Testis (tissue), 2 donors: ENCODE measurements at regions not wholly inside any gene's neighbourhood (a gene's known extent, or its start where the extent isn't known, plus 50 kb on each side); places are given as distances from the start of the nearest gene placed in this dataset.

Source experiments
- POLR2A ChIP-seq: fragments of 450-650 bp; IDR thresholded peaks from one replicate; pipeline ENCODE4 v1.6.1; 2017; ENCODE audit warnings: antibody characterized with exemption, mild to moderate bottlenecking, moderate library complexity
- TF ChIP-seq, protein P1 (sequence below), 3 experiments: fragments of 450-650 bp in 2 of 3; fragments of 200-600 bp in 1 of 3; sonication (generic) in 1 of 3; IDR thresholded peaks; one replicate each; pipeline ENCODE4 v1.5.1; 2016 to 2019; ENCODE audit warnings: antibody characterized with exemption in 3 of 3, mild to moderate bottlenecking in 2 of 3, moderate library complexity in 1 of 3

DNA sequence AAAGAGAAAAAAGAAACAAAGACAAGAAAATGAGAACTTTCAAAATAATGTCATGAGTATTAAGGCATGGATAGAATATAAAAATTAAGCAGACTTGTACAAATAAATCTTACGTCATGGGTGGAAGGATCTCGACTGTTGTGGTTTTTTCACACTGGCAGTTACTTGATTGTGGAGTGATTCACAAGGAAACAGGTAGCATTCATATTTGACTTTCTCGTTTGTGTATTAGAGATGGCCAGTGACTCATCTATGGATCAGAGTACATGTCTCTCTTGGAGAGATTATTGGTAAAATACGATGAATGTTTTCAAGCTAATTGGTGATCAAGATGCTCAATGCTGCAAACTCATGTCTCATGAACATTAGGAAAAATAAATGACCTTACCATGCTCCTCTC is 564.3 kb downstream of the GATA3 start:
- TF ChIP-seq, protein P1, sequence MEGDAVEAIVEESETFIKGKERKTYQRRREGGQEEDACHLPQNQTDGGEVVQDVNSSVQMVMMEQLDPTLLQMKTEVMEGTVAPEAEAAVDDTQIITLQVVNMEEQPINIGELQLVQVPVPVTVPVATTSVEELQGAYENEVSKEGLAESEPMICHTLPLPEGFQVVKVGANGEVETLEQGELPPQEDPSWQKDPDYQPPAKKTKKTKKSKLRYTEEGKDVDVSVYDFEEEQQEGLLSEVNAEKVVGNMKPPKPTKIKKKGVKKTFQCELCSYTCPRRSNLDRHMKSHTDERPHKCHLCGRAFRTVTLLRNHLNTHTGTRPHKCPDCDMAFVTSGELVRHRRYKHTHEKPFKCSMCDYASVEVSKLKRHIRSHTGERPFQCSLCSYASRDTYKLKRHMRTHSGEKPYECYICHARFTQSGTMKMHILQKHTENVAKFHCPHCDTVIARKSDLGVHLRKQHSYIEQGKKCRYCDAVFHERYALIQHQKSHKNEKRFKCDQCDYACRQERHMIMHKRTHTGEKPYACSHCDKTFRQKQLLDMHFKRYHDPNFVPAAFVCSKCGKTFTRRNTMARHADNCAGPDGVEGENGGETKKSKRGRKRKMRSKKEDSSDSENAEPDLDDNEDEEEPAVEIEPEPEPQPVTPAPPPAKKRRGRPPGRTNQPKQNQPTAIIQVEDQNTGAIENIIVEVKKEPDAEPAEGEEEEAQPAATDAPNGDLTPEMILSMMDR (IDR thresholded peaks at IDR 0.05): no peak
- TF ChIP-seq POLR2A: no peak
